Sigmoid colon (tissue), 4 donors: ENCODE measurements at regions not wholly inside any gene's neighbourhood (a gene's known extent, or its start where the extent isn't known, plus 50 kb on each side); places are given as distances from the start of the nearest gene placed in this dataset.

Experiments
- CTCF ChIP-seq, 4 experiments: fragments of 450-650 bp in 3 of 4; fragments of 200-600 bp in 1 of 4; IDR thresholded peaks; one replicate each; pipeline ENCODE4 v1.5.1; 2016 to 2019; ENCODE audit warnings: antibody characterized with exemption in 4 of 4, mild to moderate bottlenecking in 3 of 4, moderate library complexity in 2 of 4
- POLR2AphosphoS5 ChIP-seq, 4 donors: sonication (generic); formaldehyde crosslinking; IDR thresholded peaks; one replicate each; pipeline ENCODE4 v1.6.1; 2017; ENCODE audit warnings: antibody characterized with exemption in 4 of 4

- TF ChIP-seq CTCF (IDR thresholded peaks at IDR 0.05) (no peak), POLR2AphosphoS5 (IDR thresholded peaks at IDR 0.05) (no peak)
Measured at GRCh38 chr5:2221450-2221849, 338.7 kb upstream of the IRX4 start.
